Peyer's patch (tissue), 4 donors: ENCODE measurements at regions not wholly inside any gene's neighbourhood (a gene's known extent, or its start where the extent isn't known, plus 50 kb on each side); places are given as distances from the start of the nearest gene placed in this dataset.
"Not testable (repeated sequence)": the region's sequence is repeated elsewhere in the genome, so short reads cannot be mapped to it uniquely, and the experiment has no call there.

ENCODE experiments used
- DNase-seq, 3 donors: peaks; one replicate each; pipeline ENCODE4 v3.0.0-alpha.2; 2017 to 2019
- H3K27ac ChIP-seq, 4 donors: fragments of 200-600 bp; sonication (generic); one replicate each; pipeline ENCODE4 v1.5.1; 2016 to 2019
- H3K27me3 ChIP-seq, 2 donors: fragments of 200-600 bp; sonication (generic); one replicate each; pipeline ENCODE4 v1.5.1; 2019
- H3K36me3 ChIP-seq, 3 donors: fragments of 200-600 bp; sonication (generic); one replicate each; pipeline ENCODE4 v1.5.1; 2016 to 2019
- H3K4me1 ChIP-seq, 4 donors: fragments of 200-600 bp; sonication (generic); one replicate each; pipeline ENCODE4 v1.5.1; 2016 to 2019
- H3K4me3 ChIP-seq, 4 donors: fragments of 200-600 bp; sonication (generic); 1 replicate in 3 of 4; 2 replicates in 1 of 4; pipeline ENCODE4 v1.5.1; 2016 to 2019; ENCODE audit warnings: mild to moderate bottlenecking in 1 of 4
- H3K9me3 ChIP-seq, 4 donors: fragments of 200-600 bp; sonication (generic); one replicate each; pipeline ENCODE4 v1.5.1; 2016 to 2019; ENCODE audit warnings: mild to moderate bottlenecking in 1 of 4
- POLR2A ChIP-seq, 2 donors: fragments of 450-650 bp; IDR thresholded peaks; one replicate each; pipeline ENCODE4 v1.5.1; 2017; ENCODE audit warnings: antibody characterized with exemption in 2 of 2, mild to moderate bottlenecking in 2 of 2, moderate library complexity in 2 of 2
- TF ChIP-seq, protein P1 (sequence below), 6 experiments: fragments of 450-650 bp in 4 of 6; fragments of 200-600 bp in 2 of 6; sonication (generic) in 1 of 6; IDR thresholded peaks; one replicate each; pipeline ENCODE4 v1.5.1; 2017 to 2019; ENCODE audit warnings: antibody characterized with exemption in 6 of 6, mild to moderate bottlenecking in 3 of 6, moderate library complexity in 1 of 6

DNA sequence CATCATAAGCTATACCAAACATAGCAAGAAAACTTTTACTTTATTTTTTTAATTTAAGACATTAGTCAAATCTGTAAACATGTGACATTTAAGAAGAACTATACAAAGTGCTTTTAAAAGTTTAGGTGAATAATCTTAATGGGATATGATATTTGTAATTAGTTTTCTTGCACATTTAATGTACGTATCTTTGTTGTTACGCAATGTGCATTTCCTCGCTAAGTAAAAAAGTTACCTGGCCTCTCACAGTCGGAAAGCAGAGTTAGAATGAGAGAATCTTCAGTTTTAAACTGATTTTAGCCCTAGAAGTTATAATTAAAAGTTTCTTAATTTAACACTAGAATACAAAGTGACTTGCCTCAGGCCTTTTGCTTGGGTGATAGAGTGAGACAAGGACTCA, 589.8 kb downstream of the DMRTA1 start:
- Histone ChIP-seq H3K9me3 (no peaks in the 10 kb centered on the region), H3K4me3 (no peak overlapping the region), H3K4me1 (no peaks in the 10 kb centered on the region), H3K36me3 (no peaks in the 10 kb centered on the region), H3K27ac (no peak overlapping the region), H3K27me3 (no peaks in the 10 kb centered on the region)
- TF ChIP-seq, protein P1, sequence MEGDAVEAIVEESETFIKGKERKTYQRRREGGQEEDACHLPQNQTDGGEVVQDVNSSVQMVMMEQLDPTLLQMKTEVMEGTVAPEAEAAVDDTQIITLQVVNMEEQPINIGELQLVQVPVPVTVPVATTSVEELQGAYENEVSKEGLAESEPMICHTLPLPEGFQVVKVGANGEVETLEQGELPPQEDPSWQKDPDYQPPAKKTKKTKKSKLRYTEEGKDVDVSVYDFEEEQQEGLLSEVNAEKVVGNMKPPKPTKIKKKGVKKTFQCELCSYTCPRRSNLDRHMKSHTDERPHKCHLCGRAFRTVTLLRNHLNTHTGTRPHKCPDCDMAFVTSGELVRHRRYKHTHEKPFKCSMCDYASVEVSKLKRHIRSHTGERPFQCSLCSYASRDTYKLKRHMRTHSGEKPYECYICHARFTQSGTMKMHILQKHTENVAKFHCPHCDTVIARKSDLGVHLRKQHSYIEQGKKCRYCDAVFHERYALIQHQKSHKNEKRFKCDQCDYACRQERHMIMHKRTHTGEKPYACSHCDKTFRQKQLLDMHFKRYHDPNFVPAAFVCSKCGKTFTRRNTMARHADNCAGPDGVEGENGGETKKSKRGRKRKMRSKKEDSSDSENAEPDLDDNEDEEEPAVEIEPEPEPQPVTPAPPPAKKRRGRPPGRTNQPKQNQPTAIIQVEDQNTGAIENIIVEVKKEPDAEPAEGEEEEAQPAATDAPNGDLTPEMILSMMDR (IDR thresholded peaks at IDR 0.05) = no peak
- TF ChIP-seq POLR2A (IDR thresholded peaks at IDR 0.05) = no peak
- DNase-seq = no peak

DNA sequence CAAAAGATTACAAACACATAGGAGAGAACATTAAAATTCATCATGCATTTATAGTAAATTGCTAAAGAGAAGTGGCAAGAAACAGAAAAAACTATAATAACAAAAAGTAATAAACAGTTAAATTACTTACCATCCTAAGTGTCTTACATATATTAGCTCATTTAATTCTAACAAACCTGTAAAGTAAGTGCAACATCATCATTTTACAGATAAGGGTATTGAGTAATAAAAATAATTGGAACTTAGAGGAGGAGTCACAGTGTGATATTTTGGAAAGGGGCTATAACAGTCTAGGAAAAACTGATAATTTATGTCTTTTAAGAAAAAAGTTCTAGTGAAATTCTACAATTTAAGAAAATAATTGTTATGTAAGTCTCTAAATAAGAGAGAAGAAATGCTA, 592.8 kb downstream of the DMRTA1 start:
- no peaks in the 10 kb centered on the region for H3K9me3 ChIP-seq
- no peak for DNase-seq
- H3K4me3 ChIP-seq = no peak overlapping the region
- no peak overlapping the region for H3K27ac ChIP-seq
- no peak for TF ChIP-seq POLR2A (IDR thresholded peaks at IDR 0.05)
- TF ChIP-seq, protein P1 (IDR thresholded peaks at IDR 0.05) = no peak
- no peaks in the 10 kb centered on the region for H3K27me3 ChIP-seq
- no peaks in the 10 kb centered on the region for H3K4me1 ChIP-seq
- no peaks in the 10 kb centered on the region for H3K36me3 ChIP-seq

DNA sequence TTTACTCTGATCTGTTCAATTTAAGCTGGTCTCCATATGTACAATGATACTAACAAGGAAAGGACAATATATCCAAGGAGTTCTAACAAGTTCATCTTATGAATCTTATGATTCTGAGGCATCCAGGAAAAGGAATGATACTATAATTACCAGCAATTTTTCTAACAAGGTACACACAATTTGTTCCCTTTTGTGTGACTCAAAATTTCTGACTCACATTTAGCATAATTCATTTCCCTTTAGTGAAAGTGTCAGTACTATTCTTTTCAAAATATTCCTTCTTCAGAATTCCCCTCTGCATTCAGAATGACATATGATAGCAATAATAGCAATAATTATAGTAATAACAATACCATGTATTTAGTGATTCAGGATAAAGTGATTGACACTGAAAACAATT, 594.8 kb downstream of the DMRTA1 start:
- no peak overlapping the region for H3K4me3 ChIP-seq
- no peak for TF ChIP-seq POLR2A (IDR thresholded peaks at IDR 0.05)
- TF ChIP-seq, protein P1 (IDR thresholded peaks at IDR 0.05) = no peak
- no peaks in the 10 kb centered on the region for H3K9me3 ChIP-seq
- no peaks in the 10 kb centered on the region for H3K36me3 ChIP-seq
- H3K4me1 ChIP-seq = no peaks in the 10 kb centered on the region
- no peak for DNase-seq
- H3K27ac ChIP-seq = no peak overlapping the region
- H3K27me3 ChIP-seq = no peaks in the 10 kb centered on the region

GRCh38 chr9:23044549-23044948, 597.9 kb downstream of the DMRTA1 start:
- Histone ChIP-seq H3K4me1 (no peaks in the 10 kb centered on the region), H3K36me3 (no peaks in the 10 kb centered on the region), H3K9me3 (no peaks in the 10 kb centered on the region), H3K27me3 (no peaks in the 10 kb centered on the region), H3K27ac (no peak overlapping the region), H3K4me3 (no peak overlapping the region)
- no peak for TF ChIP-seq POLR2A (IDR thresholded peaks at IDR 0.05)
- TF ChIP-seq, protein P1 (IDR thresholded peaks at IDR 0.05) = no peak
- no peak for DNase-seq

- not testable (repeated sequence) for DNase-seq, H3K27ac ChIP-seq, H3K9me3 ChIP-seq, H3K27me3 ChIP-seq, H3K4me3 ChIP-seq, H3K4me1 ChIP-seq, H3K36me3 ChIP-seq
Measured at GRCh38 chr9:23046026-23046425, 599.4 kb downstream of the DMRTA1 start.

DNA sequence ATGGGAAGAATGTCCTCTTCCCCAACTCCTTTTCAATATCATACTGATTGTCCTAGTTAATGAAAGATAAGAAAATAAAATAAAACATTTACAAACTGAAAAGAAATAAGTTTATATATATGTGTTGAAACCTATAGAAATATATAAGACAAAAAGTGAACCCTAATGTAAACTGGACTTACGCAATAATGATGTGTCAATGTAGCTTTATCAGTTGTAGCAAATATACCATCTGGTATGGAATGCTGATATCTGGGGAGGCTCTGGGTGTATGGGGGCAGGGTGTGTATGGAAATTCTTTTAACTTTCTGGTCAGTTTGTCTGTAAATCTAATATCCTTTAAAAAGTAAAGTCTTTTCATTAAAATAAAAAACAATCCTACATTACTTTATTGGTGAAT, 603.9 kb downstream of the DMRTA1 start:
- Histone ChIP-seq H3K27ac (no peak overlapping the region), H3K27me3 (no peaks in the 10 kb centered on the region), H3K36me3 (no peaks in the 10 kb centered on the region), H3K4me1 (no peaks in the 10 kb centered on the region), H3K9me3 (no peaks in the 10 kb centered on the region), H3K4me3 (no peak overlapping the region)
- DNase-seq = no peak
- TF ChIP-seq, protein P1 (IDR thresholded peaks at IDR 0.05) = no peak
- no peak for TF ChIP-seq POLR2A (IDR thresholded peaks at IDR 0.05)
